NT2/D1 (cell line): ENCODE measurements at regions not wholly inside any gene's neighbourhood (a gene's known extent, or its start where the extent isn't known, plus 50 kb on each side); places are given as distances from the start of the nearest gene placed in this dataset.

Experiments
- SUZ12 ChIP-seq: IDR thresholded peaks from 2 replicates; pipeline ENCODE4 v1.6.1; 2011; ENCODE audit not compliant: insufficient read length, insufficient read depth; ENCODE audit errors: extremely low read depth
- YY1 ChIP-seq: IDR thresholded peaks from 2 replicates; pipeline ENCODE4 v1.6.1; 2011; ENCODE audit not compliant: insufficient read length, insufficient read depth
- ZNF274 ChIP-seq: IDR thresholded peaks from 2 replicates; pipeline ENCODE4 v1.6.1; 2011; ENCODE audit warnings: mild to moderate bottlenecking, low read depth, low read length

DNA sequence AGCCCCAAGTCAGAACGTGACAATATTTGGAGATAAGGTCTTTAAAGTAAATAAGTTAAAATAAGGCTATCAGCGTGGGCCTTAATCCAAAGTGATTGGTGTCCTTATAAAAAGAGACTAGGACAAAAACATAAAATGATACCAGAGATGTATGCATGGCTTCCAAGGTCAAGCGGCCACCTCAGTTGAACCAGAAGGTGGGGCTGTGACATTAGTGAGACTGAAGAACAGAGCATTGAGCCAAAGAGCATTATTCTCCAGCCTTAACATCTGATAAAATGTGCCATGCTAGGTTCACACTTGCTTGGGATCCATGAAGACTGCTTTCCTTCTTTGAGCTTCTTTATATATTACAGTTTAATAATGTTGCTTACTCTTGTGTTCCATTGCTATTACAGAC is 554.6 kb downstream of the PLA2G4A start:
- no peak for TF ChIP-seq YY1
- TF ChIP-seq SUZ12: no peak
- no peak for TF ChIP-seq ZNF274
